ENCODE measurements at regions not wholly inside any gene's neighbourhood (a gene's known extent, or its start where the extent isn't known, plus 50 kb on each side); places are given as distances from the start of the nearest gene placed in this dataset.
"Not testable (repeated sequence)": the region's sequence is repeated elsewhere in the genome, so short reads cannot be mapped to it uniquely, and the experiment has no call there.

DNA sequence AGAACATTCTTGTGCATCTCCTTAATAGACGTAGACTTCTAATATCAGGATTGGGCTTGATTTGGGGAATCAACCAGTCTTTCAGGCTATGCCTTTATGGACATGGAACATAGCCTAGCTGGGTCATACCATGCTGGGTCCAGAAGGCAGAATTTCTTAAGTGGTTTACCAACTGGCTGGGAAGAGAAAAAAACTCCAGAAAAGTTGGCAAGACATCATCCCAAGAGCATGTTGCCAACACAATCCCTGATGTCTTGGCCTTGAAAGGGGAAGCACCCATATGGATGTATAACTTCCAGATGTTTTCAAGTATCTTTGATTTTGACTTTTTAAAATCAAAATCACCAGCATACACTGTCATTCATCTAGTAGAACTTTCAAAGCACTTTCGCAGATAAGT lies 138.0 kb upstream of the FGF13 start:
- Histone ChIP-seq H3K9ac (ENCODE audit: low read length) (no peak overlapping the region), H3K27ac (ENCODE audit: low read length) (no peak overlapping the region), H3K4me1 (ENCODE audit: control insufficient read depth, low read depth, low read length) (no peaks in the 10 kb centered on the region), H3K9me3 (ENCODE audit: control insufficient read depth, low read depth, low read length) (peaks cover 8% of the 10 kb centered on the region), H3K4me3 (ENCODE audit: low read length) (no peak overlapping the region), H3K36me3 (ENCODE audit: control insufficient read depth, low read depth, low read length) (no peaks in the 10 kb centered on the region), H3K27me3 (ENCODE audit: control insufficient read depth, insufficient read depth, low read length) (no peaks in the 10 kb centered on the region)

DNA sequence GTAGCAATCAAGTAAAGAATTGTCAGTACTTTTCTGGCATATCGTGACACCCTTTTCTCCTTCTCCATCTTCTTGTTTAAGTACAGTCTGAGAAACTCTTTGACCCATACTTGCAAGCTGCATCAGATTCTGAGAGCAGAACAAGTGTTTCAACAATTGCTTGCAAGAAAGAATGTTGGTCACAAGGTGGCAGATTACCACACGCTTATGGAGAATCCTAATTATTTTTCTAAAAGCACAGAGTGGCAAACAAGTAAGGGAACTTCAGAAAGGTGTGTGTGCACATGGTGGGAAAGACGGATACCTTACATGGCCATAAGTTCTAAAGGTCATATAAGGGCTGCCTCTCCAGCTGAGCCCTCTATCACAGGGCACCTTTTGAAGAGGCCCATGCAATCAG lies 136.4 kb upstream of the FGF13 start:
- no peaks in the 10 kb centered on the region for H3K36me3 ChIP-seq (ENCODE audit: control insufficient read depth, low read depth, low read length)
- no peak overlapping the region for H3K4me3 ChIP-seq (ENCODE audit: low read length)
- peaks cover 8% of the 10 kb centered on the region for H3K9me3 ChIP-seq (ENCODE audit: control insufficient read depth, low read depth, low read length)
- H3K9ac ChIP-seq (ENCODE audit: low read length), result no peak overlapping the region
- no peaks in the 10 kb centered on the region for H3K27me3 ChIP-seq (ENCODE audit: control insufficient read depth, insufficient read depth, low read length)
- no peak overlapping the region for H3K27ac ChIP-seq (ENCODE audit: low read length)
- no peaks in the 10 kb centered on the region for H3K4me1 ChIP-seq (ENCODE audit: control insufficient read depth, low read depth, low read length)

DNA sequence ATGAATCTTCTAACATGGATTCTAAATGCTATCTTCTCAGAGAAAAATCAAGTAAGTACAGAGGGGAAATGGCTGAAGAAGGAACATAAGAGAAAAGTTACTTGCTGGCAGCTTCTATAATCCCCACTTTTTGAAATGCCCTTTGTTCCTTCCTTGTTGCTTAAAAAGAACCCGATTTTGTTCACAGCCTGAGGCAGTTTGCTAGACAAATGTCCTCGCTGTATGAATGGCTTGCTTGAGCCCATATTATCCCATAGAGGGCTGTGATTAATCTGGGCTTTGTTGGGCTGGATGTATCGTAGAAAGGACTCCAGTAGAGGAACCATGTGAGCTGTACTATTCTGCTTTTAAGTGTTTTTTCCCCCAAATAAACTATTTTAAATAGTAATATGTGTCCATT lies 134.3 kb upstream of the FGF13 start:
- H3K27me3 ChIP-seq (ENCODE audit: control insufficient read depth, insufficient read depth, low read length), result no peaks in the 10 kb centered on the region
- peaks cover 11% of the 10 kb centered on the region for H3K9me3 ChIP-seq (ENCODE audit: control insufficient read depth, low read depth, low read length)
- no peaks in the 10 kb centered on the region for H3K4me1 ChIP-seq (ENCODE audit: control insufficient read depth, low read depth, low read length)
- no peak overlapping the region for H3K9ac ChIP-seq (ENCODE audit: low read length)
- no peaks in the 10 kb centered on the region for H3K36me3 ChIP-seq (ENCODE audit: control insufficient read depth, low read depth, low read length)
- no peak overlapping the region for H3K27ac ChIP-seq (ENCODE audit: low read length)
- H3K4me3 ChIP-seq (ENCODE audit: low read length), result no peak overlapping the region

DNA sequence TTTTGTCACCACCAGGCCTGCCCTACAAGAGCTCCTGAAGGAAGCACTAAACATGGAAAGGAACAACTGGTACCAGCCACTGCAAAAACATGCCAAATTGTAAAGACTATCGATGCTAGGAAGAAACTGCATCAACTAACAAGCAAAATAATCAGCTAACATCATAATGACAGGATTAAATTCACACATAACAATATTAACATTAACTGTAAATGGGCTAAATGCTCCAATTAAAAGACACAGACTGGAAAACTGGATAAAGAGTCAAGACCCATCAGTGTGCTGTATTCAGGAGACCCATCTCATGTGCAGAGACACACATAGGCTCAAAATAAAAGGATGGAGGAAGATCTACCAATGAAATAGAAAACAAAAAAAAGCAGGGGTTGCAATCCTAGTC lies 95.9 kb upstream of the FGF13 start:
- not testable (repeated sequence) for H3K4me1 ChIP-seq (ENCODE audit: control insufficient read depth, low read depth, low read length); H3K27me3 ChIP-seq (ENCODE audit: control insufficient read depth, insufficient read depth, low read length); H3K4me3 ChIP-seq (ENCODE audit: low read length); H3K27ac ChIP-seq (ENCODE audit: low read length); H3K9ac ChIP-seq (ENCODE audit: low read length); H3K36me3 ChIP-seq (ENCODE audit: control insufficient read depth, low read depth, low read length)
- H3K9me3 ChIP-seq (ENCODE audit: control insufficient read depth, low read depth, low read length), result peaks cover 11% of the 10 kb centered on the region

DNA sequence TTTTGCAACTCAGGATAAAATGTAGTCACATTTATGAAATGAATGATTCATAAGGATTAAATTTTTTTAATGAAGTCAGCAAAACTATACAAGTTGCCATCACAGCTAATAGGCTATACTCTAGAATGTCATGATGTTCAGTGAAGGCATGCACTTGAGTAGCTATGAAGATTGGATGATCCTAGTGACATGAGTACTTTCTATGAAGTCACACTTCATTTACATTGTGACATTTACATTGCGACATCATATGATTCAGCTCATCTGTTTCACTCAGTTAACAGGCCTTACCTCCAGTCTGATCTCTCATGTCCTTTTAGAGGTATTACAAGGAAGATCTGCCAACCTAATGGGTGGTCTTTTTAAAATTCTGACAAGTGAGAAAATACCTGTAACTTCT lies 82.7 kb upstream of the FGF13 start:
- Histone ChIP-seq H3K9me3 (ENCODE audit: control insufficient read depth, low read depth, low read length) (peaks cover 16% of the 10 kb centered on the region), H3K27ac (ENCODE audit: low read length) (no peak overlapping the region), H3K9ac (ENCODE audit: low read length) (no peak overlapping the region), H3K4me1 (ENCODE audit: control insufficient read depth, low read depth, low read length) (no peaks in the 10 kb centered on the region), H3K27me3 (ENCODE audit: control insufficient read depth, insufficient read depth, low read length) (no peaks in the 10 kb centered on the region), H3K36me3 (ENCODE audit: control insufficient read depth, low read depth, low read length) (no peaks in the 10 kb centered on the region), H3K4me3 (ENCODE audit: low read length) (no peak overlapping the region)

DNA sequence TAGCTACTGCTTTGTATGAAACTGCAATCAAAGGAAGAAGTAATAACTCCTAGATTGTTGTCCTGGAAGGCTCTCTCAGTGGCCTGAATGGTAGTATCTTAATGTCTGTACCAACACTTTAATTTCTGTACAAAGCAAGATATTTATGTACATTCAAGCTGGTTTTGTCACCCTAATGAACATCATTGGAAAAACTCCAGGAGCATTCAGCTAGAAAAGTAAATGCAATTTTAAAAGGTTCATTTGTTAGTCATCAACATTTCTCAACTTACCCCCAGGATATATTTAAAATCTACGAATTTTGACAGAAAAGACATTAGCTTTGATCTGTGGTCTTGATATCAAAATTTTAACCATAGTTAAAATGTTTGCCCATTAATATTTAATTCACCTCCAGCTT lies 80.0 kb upstream of the FGF13 start:
- Histone ChIP-seq H3K27me3 (ENCODE audit: control insufficient read depth, insufficient read depth, low read length) (no peaks in the 10 kb centered on the region), H3K4me1 (ENCODE audit: control insufficient read depth, low read depth, low read length) (no peaks in the 10 kb centered on the region), H3K9ac (ENCODE audit: low read length) (no peak overlapping the region), H3K27ac (ENCODE audit: low read length) (no peak overlapping the region), H3K36me3 (ENCODE audit: control insufficient read depth, low read depth, low read length) (no peaks in the 10 kb centered on the region), H3K4me3 (ENCODE audit: low read length) (no peak overlapping the region), H3K9me3 (ENCODE audit: control insufficient read depth, low read depth, low read length) (peaks cover 18% of the 10 kb centered on the region)

DNA sequence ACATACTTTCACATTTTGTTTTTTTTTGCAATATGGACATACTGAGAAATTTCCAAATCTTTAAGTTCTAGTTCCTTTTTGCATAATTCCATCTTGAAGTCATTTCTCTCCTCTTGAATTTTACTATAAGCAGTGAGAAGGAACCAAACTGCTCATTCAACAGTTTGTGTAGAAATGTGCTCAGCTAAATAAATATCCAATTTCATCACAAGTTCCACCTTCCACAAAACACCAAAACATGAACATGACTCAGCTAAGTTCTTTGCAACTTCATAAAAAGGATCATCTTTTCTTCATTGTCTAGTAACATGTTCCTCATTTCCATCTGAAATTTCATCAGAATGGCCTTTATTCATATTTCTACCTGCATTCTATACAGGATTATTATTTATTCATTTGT lies 77.3 kb upstream of the FGF13 start:
- Histone ChIP-seq H3K4me1 (ENCODE audit: control insufficient read depth, low read depth, low read length) (no peaks in the 10 kb centered on the region), H3K27me3 (ENCODE audit: control insufficient read depth, insufficient read depth, low read length) (no peaks in the 10 kb centered on the region), H3K9me3 (ENCODE audit: control insufficient read depth, low read depth, low read length) (peaks cover 18% of the 10 kb centered on the region), H3K27ac (ENCODE audit: low read length) (no peak overlapping the region), H3K4me3 (ENCODE audit: low read length) (no peak overlapping the region), H3K36me3 (ENCODE audit: control insufficient read depth, low read depth, low read length) (no peaks in the 10 kb centered on the region), H3K9ac (ENCODE audit: low read length) (no peak overlapping the region)

DNA sequence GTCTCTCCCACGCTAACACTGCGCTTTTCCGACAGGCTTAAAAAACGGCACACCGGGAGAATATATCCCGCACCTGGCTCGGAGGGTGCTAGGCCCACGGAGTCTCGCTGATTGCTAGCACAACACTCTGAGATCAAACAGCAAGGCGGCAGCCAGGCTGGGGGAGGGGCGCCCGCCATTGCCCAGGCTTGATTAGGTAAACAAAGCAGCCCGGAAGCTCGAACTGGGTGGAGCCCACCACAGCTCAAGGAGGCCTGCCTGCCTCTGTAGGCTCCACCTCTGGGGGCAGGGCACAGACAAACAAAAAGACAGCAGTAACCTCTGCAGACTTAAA lies 67.0 kb upstream of the FGF13 start:
- not testable (repeated sequence) for H3K4me3 ChIP-seq (ENCODE audit: low read length); H3K9ac ChIP-seq (ENCODE audit: low read length)

DNA sequence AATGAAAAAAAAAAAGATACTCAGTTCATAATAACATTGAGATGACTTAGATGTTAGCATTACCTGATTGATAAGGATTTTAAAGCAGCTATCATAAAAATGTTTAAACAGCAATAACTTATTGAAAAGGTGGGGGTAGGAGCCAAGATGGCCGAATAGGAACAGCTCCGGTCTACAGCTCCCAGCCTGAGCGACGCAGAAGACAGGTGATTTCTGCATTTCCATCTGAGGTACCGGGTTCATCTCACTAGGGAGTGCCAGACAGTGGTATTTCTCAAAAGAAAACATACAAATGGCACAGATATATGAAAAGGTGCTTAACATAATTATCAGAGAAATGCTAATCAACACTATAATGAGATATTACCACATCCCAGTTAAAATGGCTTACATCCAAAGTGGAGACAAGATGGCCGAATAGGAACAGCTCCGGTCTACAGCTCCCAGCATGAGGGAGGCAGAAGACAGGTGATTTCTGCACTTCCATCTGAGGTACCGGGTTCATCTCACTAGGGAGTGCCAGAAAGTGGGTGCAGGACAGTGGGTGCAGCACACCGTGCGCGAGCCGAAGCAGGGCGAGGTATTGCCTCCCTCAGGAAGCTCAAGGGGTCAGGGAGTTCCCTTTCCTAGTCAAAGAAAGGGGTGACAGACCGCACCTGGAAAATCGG lies 66.5 kb upstream of the FGF13 start:
- not testable (repeated sequence) for H3K36me3 ChIP-seq (ENCODE audit: control insufficient read depth, low read depth, low read length); H3K4me1 ChIP-seq (ENCODE audit: control insufficient read depth, low read depth, low read length); H3K27me3 ChIP-seq (ENCODE audit: control insufficient read depth, insufficient read depth, low read length); H3K9ac ChIP-seq (ENCODE audit: low read length); H3K9me3 ChIP-seq (ENCODE audit: control insufficient read depth, low read depth, low read length); H3K27ac ChIP-seq (ENCODE audit: low read length); H3K4me3 ChIP-seq (ENCODE audit: low read length)

More for the DNA sequence above, 67.0 kb upstream of the FGF13 start:
- H3K36me3 ChIP-seq (ENCODE audit: control insufficient read depth, low read depth, low read length); H3K4me1 ChIP-seq (ENCODE audit: control insufficient read depth, low read depth, low read length); H3K27me3 ChIP-seq (ENCODE audit: control insufficient read depth, insufficient read depth, low read length); H3K27ac ChIP-seq (ENCODE audit: low read length); H3K9me3 ChIP-seq (ENCODE audit: control insufficient read depth, low read depth, low read length): not testable (repeated sequence)

DNA sequence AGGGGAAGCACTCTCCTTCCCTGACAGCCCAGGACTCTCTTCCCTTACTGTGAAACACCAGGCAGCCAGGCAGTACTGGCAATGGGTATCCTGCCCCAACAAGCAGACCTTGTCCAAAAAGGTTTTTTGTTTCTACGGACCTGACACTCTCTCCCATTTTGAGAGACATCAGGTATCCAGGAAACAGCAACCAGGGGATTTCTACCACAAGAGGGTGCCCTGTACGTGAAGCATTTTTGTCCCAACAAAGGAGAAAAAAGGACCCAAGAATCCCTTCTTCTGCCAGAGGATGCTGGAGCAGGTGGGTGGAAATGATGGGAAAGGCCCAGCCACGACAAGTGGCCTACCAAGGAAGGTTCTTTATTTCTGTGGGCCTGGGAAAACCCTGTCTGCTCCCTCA lies 65.7 kb upstream of the FGF13 start:
- no peak overlapping the region for H3K9ac ChIP-seq (ENCODE audit: low read length)
- no peaks in the 10 kb centered on the region for H3K4me1 ChIP-seq (ENCODE audit: control insufficient read depth, low read depth, low read length)
- no peak overlapping the region for H3K4me3 ChIP-seq (ENCODE audit: low read length)
- no peak overlapping the region for H3K27ac ChIP-seq (ENCODE audit: low read length)
- H3K36me3 ChIP-seq (ENCODE audit: control insufficient read depth, low read depth, low read length), result no peaks in the 10 kb centered on the region
- H3K9me3 ChIP-seq (ENCODE audit: control insufficient read depth, low read depth, low read length), result peaks cover 14% of the 10 kb centered on the region
- H3K27me3 ChIP-seq (ENCODE audit: control insufficient read depth, insufficient read depth, low read length), result no peaks in the 10 kb centered on the region

DNA sequence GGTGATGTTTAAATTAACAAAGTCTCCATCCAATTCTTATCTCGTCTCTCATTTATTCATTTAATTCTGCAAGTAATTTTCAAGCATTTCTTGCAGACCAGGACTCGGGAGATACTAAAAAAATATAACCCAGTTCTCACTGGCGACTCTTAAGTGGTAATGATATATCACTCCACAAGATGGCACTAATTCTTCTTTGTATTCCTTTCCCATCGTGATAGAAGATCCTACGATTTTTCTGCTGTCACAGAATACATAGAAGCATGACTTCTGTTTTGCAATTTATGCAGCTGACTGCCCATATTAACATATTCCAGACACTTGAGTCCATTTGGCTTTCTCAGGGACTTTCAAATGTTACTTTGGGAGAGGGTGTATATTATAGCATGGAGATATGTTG lies 64.0 kb upstream of the FGF13 start:
- Histone ChIP-seq H3K9ac (ENCODE audit: low read length) (no peak overlapping the region), H3K9me3 (ENCODE audit: control insufficient read depth, low read depth, low read length) (peaks cover 15% of the 10 kb centered on the region), H3K36me3 (ENCODE audit: control insufficient read depth, low read depth, low read length) (no peaks in the 10 kb centered on the region), H3K27me3 (ENCODE audit: control insufficient read depth, insufficient read depth, low read length) (no peaks in the 10 kb centered on the region), H3K4me1 (ENCODE audit: control insufficient read depth, low read depth, low read length) (no peaks in the 10 kb centered on the region), H3K27ac (ENCODE audit: low read length) (no peak overlapping the region), H3K4me3 (ENCODE audit: low read length) (no peak overlapping the region)

DNA sequence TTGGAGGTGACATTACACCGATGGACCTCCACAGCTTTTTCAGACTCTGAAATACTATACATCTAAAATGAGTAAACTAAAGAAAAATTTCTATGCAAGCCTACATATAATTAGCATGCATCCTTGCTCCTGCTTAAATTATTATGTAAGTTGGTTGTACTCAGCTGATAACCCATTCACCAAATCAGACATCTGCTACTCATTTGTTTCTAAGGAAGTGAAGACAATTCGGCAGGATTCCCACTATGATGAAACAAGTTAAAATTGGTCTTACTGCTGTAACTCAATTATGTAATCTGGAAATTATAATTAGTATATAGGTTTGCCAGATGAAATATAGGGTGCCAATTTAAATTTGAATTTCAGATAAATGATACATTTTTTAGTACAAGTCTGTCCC lies 59.5 kb upstream of the FGF13 start:
- Histone ChIP-seq H3K27ac (ENCODE audit: low read length) (no peak overlapping the region), H3K9me3 (ENCODE audit: control insufficient read depth, low read depth, low read length) (peaks cover 20% of the 10 kb centered on the region), H3K9ac (ENCODE audit: low read length) (no peak overlapping the region), H3K4me1 (ENCODE audit: control insufficient read depth, low read depth, low read length) (no peaks in the 10 kb centered on the region), H3K36me3 (ENCODE audit: control insufficient read depth, low read depth, low read length) (no peaks in the 10 kb centered on the region), H3K27me3 (ENCODE audit: control insufficient read depth, insufficient read depth, low read length) (no peaks in the 10 kb centered on the region), H3K4me3 (ENCODE audit: low read length) (no peak overlapping the region)
